HEK293 (cell line): ENCODE measurements at regions not wholly inside any gene's neighbourhood (a gene's known extent, or its start where the extent isn't known, plus 50 kb on each side); places are given as distances from the start of the nearest gene placed in this dataset.
A peak's percentile ranks its signal among the peaks of the same experiment; 100 is the strongest.

Source experiments
- CTCF ChIA-PET: fragments of 350-600 bp; formaldehyde crosslinking; extraction: SDS; loops from one replicate; lab custom pipeline; 2021; ENCODE audit warnings: antibody characterized with exemption; lab: Yijun Ruan, JAX
- POLR2A ChIA-PET: fragments of 300-600 bp; formaldehyde crosslinking; extraction: SDS; loops from one replicate; lab custom pipeline; 2020; ENCODE audit warnings: antibody characterized with exemption, inconsistent platforms; lab: Yijun Ruan, JAX
- H3K27ac ChIP-seq: fragments of 200-500 bp; sonication (Bioruptor generic); 2 replicates; pipeline ENCODE4 v1.5.1; 2014; ENCODE audit warnings: low read depth, low read length, control low read depth, inconsistent platforms; ENCODE audit errors: extremely low read depth
- H3K36me3 ChIP-seq, 2 experiments: fragments of 200-500 bp in 1 of 2; sonication (Bioruptor generic) in 1 of 2; 1 replicate in 1 of 2; 2 replicates in 1 of 2; pipeline ENCODE4 v1.5.1; 2014 to 2017; ENCODE audit warnings: inconsistent platforms in 2 of 2, low read length in 2 of 2; ENCODE audit not compliant: control insufficient read depth in 2 of 2, insufficient read depth in 1 of 2
- H3K4me1 ChIP-seq: fragments of 200-500 bp; sonication (Bioruptor generic); 2 replicates; pipeline ENCODE4 v1.5.1; 2014; ENCODE audit warnings: mild to moderate bottlenecking, low read length, inconsistent platforms; ENCODE audit not compliant: control insufficient read depth, insufficient read depth
- H3K4me3 ChIP-seq: 2 replicates; pipeline ENCODE4 v1.5.1; 2011; ENCODE audit warnings: low read depth, mild to moderate bottlenecking, control low read depth, low read length, moderate library complexity
- H3K9me3 ChIP-seq: fragments of 200-500 bp; sonication (Bioruptor generic); 2 replicates; pipeline ENCODE4 v1.5.1; 2014; ENCODE audit warnings: low read depth, low read length, inconsistent platforms; ENCODE audit not compliant: control insufficient read depth, insufficient read depth
- MZF1 ChIP-seq: fragments of 450-650 bp; formaldehyde crosslinking; IDR thresholded peaks from 2 replicates; pipeline ENCODE4 v1.5.1; 2017; ENCODE audit warnings: missing biosample characterization, missing genetic modification characterization, borderline replicate concordance
- PRDM10 ChIP-seq: fragments of 450-650 bp; formaldehyde crosslinking; IDR thresholded peaks from 2 replicates; pipeline ENCODE4 v1.5.1; 2016; ENCODE audit warnings: missing biosample characterization, missing genetic modification characterization
- SP7 ChIP-seq: fragments of 450-650 bp; formaldehyde crosslinking; IDR thresholded peaks from 2 replicates; pipeline ENCODE4 v1.5.1; 2016; ENCODE audit warnings: missing biosample characterization, missing genetic modification characterization
- ZBTB21 ChIP-seq: fragments of 450-650 bp; formaldehyde crosslinking; IDR thresholded peaks from 2 replicates; pipeline ENCODE4 v1.5.1; 2017; ENCODE audit warnings: missing biosample characterization, missing genetic modification characterization
- ZNF140 ChIP-seq: fragments of 450-650 bp; formaldehyde crosslinking; IDR thresholded peaks from 2 replicates; pipeline ENCODE4 v1.5.1; 2016; ENCODE audit warnings: missing biosample characterization, missing genetic modification characterization
- ZNF404 ChIP-seq: fragments of 450-650 bp; formaldehyde crosslinking; IDR thresholded peaks from 2 replicates; pipeline ENCODE4 v1.5.1; 2017; ENCODE audit warnings: missing biosample characterization, missing genetic modification characterization
- ZNF521 ChIP-seq: fragments of 450-650 bp; formaldehyde crosslinking; IDR thresholded peaks from 2 replicates; pipeline ENCODE4 v1.5.1; 2017; ENCODE audit warnings: missing biosample characterization, mild to moderate bottlenecking, missing genetic modification characterization
- ZNF626 ChIP-seq: fragments of 450-650 bp; sonication (Bioruptor Pico); formaldehyde crosslinking; IDR thresholded peaks from 2 replicates; pipeline ENCODE4 v1.5.1; 2018; ENCODE audit warnings: missing biosample characterization, missing genetic modification characterization, inconsistent platforms
- ZNF664 ChIP-seq: fragments of 450-650 bp; formaldehyde crosslinking; IDR thresholded peaks from 2 replicates; pipeline ENCODE4 v1.5.1; 2016; ENCODE audit warnings: missing biosample characterization, missing genetic modification characterization
- ZNF830 ChIP-seq: fragments of 450-650 bp; IDR thresholded peaks from 2 replicates; pipeline ENCODE4 v1.5.0; 2018; ENCODE audit warnings: missing biosample characterization, missing genetic modification characterization, low read depth, mild to moderate bottlenecking, moderate library complexity
- ZSCAN16 ChIP-seq: fragments of 450-650 bp; formaldehyde crosslinking; IDR thresholded peaks from 2 replicates; pipeline ENCODE4 v1.5.1; 2016; ENCODE audit warnings: missing biosample characterization, missing genetic modification characterization
- TF ChIP-seq, protein P1 (sequence below): fragments of 450-650 bp; formaldehyde crosslinking; IDR thresholded peaks from 2 replicates; pipeline ENCODE4 v1.5.1; 2017; ENCODE audit warnings: missing biosample characterization, missing genetic modification characterization

DNA sequence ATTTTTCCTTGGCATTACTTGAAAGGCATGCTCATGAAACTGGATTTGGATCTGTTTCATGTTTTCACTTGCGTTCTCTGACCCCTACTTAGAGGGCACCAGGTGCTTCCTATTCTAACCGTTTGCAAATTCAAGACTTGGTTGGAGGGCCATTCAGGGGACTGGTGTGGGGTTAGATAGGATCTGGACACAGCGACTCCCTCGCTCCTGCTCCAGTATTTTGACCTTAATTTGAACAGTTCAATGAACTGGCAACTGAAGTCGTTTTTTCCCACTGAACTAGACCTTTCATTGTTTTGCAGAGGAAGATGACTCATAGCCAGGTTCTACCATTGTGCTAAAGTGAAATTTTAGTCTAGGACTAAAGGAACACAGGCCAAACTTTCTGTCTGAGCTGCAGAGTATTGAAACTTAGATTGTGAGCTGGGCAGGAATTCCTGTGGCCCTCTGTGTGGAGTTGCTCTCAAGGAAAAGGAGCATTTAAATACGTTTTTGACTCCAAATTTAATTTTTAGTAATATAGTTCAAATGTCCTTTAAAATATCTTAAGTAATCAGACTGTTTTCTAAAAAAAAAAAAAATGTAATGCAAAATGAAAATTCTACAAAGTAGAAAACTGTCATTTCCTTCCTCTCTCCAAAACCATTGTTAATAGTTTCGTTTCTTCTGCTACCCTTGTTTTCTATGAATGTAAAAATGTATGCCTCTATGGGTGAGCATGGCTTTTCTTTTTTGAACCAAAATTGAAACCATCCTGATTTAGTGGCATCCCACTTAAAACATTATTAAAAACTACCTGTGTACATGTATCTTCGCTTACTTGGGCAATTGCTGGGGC is 64.8 kb downstream of the UTRN start (continued):
- TF ChIP-seq PRDM10 (tag by site-specific recombination) = peak; percentile 60

- Histone ChIP-seq H3K9me3 (no peaks in the 10 kb centered on the region), H3K36me3 (no peaks in the 10 kb centered on the region), H3K4me3 (no peak overlapping the region), H3K4me1 (peaks cover 2% of the 10 kb centered on the region), H3K27ac (no peak overlapping the region)
- ChIA-PET CTCF (no interaction called here), POLR2A (no interaction called here)
- TF ChIP-seq SP7 (tag by site-specific recombination) (no peak), ZBTB21 (no peak), ZNF140 (tag by site-specific recombination) (no peak)
Measured at GRCh38 chr6:144350528-144350880, 65.4 kb downstream of the UTRN start.

DNA sequence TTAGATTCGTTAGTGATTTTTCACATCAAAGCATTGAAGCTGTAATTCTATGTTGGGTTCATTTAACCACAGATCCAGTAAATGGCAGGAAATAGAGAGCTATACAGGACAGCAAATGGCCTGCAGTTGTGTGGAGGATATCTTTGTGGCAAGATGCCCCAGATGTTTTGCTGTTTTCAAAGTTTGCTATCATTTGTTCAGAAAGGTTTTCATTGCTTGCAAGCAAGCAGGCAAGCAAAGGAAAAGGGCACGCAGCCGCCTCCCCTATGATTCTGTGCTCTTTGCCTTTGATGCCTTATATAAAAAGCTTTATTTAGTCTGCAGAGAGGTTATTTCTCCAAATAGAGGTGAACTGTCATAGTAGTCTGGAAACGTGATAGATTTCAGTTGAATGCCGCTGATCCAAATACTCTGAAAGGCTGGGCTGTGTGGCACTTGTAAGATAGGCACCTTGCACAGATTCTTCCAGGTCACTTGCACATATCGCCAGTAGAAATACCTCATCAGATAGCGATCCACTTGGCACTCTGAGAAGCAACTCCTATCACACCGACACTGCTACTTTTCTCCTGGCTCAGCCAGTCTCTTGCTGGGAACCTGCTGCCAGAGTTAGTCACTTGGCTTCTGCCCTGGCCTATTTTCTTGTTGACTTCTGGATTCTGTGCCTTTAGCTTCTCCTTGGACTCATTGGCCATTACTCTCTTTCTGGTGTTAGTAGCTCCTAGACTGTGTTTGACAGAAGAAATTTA is 66.4 kb downstream of the UTRN start:
- no peaks in the 10 kb centered on the region for H3K9me3 ChIP-seq
- TF ChIP-seq ZSCAN16 (tag by site-specific recombination) = no peak
- TF ChIP-seq MZF1 (tag by site-specific recombination) = no peak
- no peak for TF ChIP-seq ZNF404 (tag by site-specific recombination)
- TF ChIP-seq ZNF521 (tag by site-specific recombination) = no peak
- no peak for TF ChIP-seq ZNF664 (tag by site-specific recombination)
- TF ChIP-seq ZNF830 (tag by site-specific recombination) = no peak
- no peak overlapping the region for H3K4me3 ChIP-seq
- peaks cover 2% of the 10 kb centered on the region for H3K4me1 ChIP-seq
- H3K36me3 ChIP-seq = no peaks in the 10 kb centered on the region
- CTCF ChIA-PET = no interaction called here
- no peak overlapping the region for H3K27ac ChIP-seq
- POLR2A ChIA-PET = no interaction called here

GRCh38 chr6:144352331-144352730 is 67.2 kb downstream of the UTRN start:
- no peak overlapping the region for H3K4me3 ChIP-seq
- H3K4me1 ChIP-seq = peaks cover 2% of the 10 kb centered on the region
- no peaks in the 10 kb centered on the region for H3K9me3 ChIP-seq
- no peak overlapping the region for H3K27ac ChIP-seq
- ChIA-PET POLR2A (no interaction called here), CTCF (no interaction called here)
- no peaks in the 10 kb centered on the region for H3K36me3 ChIP-seq
- TF ChIP-seq ZNF626 (tag by site-specific recombination) = no peak
- TF ChIP-seq, protein P1, sequence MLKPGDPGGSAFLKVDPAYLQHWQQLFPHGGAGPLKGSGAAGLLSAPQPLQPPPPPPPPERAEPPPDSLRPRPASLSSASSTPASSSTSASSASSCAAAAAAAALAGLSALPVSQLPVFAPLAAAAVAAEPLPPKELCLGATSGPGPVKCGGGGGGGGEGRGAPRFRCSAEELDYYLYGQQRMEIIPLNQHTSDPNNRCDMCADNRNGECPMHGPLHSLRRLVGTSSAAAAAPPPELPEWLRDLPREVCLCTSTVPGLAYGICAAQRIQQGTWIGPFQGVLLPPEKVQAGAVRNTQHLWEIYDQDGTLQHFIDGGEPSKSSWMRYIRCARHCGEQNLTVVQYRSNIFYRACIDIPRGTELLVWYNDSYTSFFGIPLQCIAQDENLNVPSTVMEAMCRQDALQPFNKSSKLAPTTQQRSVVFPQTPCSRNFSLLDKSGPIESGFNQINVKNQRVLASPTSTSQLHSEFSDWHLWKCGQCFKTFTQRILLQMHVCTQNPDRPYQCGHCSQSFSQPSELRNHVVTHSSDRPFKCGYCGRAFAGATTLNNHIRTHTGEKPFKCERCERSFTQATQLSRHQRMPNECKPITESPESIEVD (tag by site-specific recombination) = peak; percentile 19; the same call in 1 of the 2 replicates
